ENCODE measurements at regions not wholly inside any gene's neighbourhood (a gene's known extent, or its start where the extent isn't known, plus 50 kb on each side); places are given as distances from the start of the nearest gene placed in this dataset.

DNA sequence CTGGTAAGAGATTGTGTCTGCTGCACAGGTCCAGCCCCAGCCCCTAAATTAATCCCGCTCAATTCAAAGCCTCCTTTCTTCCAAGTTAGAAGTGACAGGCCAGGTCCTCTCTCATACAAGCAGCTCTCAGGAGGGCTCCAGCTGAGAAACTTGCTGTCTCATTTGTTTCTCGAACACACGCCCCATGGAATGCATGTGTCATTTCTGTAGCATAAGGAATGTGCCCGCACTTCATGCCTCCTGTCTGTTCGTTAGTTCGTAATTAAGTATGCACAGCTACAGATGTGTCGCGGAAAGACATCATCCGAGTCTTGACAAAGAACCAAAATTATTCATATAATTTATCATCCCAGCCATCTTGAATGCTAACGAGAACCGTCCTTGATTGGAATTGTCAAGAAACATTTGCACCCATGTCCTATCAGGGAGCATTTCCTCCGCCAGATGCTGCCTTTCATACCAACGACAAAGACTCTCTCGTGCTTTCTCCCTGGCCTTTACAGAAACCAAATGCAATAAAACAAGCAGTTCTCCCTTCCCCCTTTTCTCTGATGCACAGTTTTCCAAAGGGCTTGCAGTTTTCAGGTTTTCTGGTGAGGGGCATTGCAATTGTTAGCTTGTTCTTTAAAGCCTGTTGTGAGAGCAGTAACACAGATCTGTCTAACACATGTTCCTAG is 133.5 kb downstream of the UQCRFS1 start:
- Histone ChIP-seq H3K9ac (ENCODE audit: extremely low read depth, insufficient read length, low read length) (no peak overlapping the region), H2BK5ac (ENCODE audit: insufficient read length, low read length) (no peak overlapping the region), H2BK12ac (ENCODE audit: insufficient read length, low read depth, low read length) (no peak overlapping the region), H3K4me1 (ENCODE audit: insufficient read depth, low read length) (peaks cover 8% of the 10 kb centered on the region), H3K79me2 (ENCODE audit: insufficient read depth, low read length) (no peaks in the 10 kb centered on the region), H2AK5ac (ENCODE audit: insufficient read length, low read length) (no peak overlapping the region), H4K8ac (replicated peaks; ENCODE audit: insufficient read length, low read depth, low read length) (no peak overlapping the region), H3K56ac (ENCODE audit: insufficient read length, low read depth, low read length) (no peak overlapping the region), H3K27ac (ENCODE audit: insufficient read length, low read depth, low read length) (no peak overlapping the region), H3K14ac (ENCODE audit: insufficient read depth, low read length) (no peak overlapping the region), H3K27me3 (ENCODE audit: insufficient read depth, low read length) (no peaks in the 10 kb centered on the region), H3K4ac (ENCODE audit: low read depth, low read length) (no peak overlapping the region), H3K23ac (ENCODE audit: insufficient read length, low read depth, low read length) (no peak overlapping the region), H4K20me1 (ENCODE audit: control insufficient read depth, insufficient read depth, insufficient read length) (no peaks in the 10 kb centered on the region), H2BK120ac (ENCODE audit: low read depth, low read length, poor library complexity, severe bottlenecking) (no peak overlapping the region), H2AFZ (ENCODE audit: low read length) (no peak overlapping the region), H4K91ac (ENCODE audit: insufficient read length, low read depth, low read length) (no peak overlapping the region), H3T11ph (ENCODE audit: low read length) (no peak overlapping the region), H2BK15ac (ENCODE audit: low read depth, low read length) (no peak overlapping the region), H3K18ac (ENCODE audit: insufficient read length, low read depth, low read length) (no peak overlapping the region), H4K5ac (ENCODE audit: insufficient read length, low read depth, low read length) (no peak overlapping the region), H3K9me3 (ENCODE audit: control insufficient read depth, low read depth, low read length) (no peaks in the 10 kb centered on the region), H2BK20ac (ENCODE audit: low read depth, low read length, poor library complexity, severe bottlenecking) (no peak overlapping the region), H3K23me2 (ENCODE audit: insufficient read length, low read depth, low read length, poor library complexity, severe bottlenecking) (no peaks in the 10 kb centered on the region), H3K4me2 (ENCODE audit: insufficient read depth, insufficient read length, low read length) (no peak overlapping the region), H3K79me1 (ENCODE audit: insufficient read depth, low read depth, low read length, poor library complexity, severe bottlenecking) (no peaks in the 10 kb centered on the region)
- H3K4me1 Mint-ChIP-seq: peaks cover 46 to 51% of the 10 kb centered on the region in 2 experiments
- DNase-seq: no peak
- TF ChIP-seq CTCF (conservative IDR thresholded peaks at IDR 0.05): no peak
- H3K36me3 Mint-ChIP-seq (ENCODE audit: insufficient read depth in 1 of 3, low read depth in 3 of 3): no peaks in the 10 kb centered on the region; a peak in 1 of 7 replicates
- H3K27me3 Mint-ChIP-seq (ENCODE audit: low read depth): peaks cover 4% of the 10 kb centered on the region; the same call in 1 of the 2 replicates
- WGBS (ENCODE audit: extremely low coverage, insufficient read length, low lambda C conversion rate): no CpG with 5 or more reads among the region's 14 CpGs
- no peak overlapping the region for H3K27ac Mint-ChIP-seq
- peaks cover 4 to 7% of the 10 kb centered on the region in 2 experiments; a peak in 2 of 5 replicates for H3K9me3 Mint-ChIP-seq
- no peak overlapping the region for H3K4me3 Mint-ChIP-seq
